ENCODE measurements at regions not wholly inside any gene's neighbourhood (a gene's known extent, or its start where the extent isn't known, plus 50 kb on each side); places are given as distances from the start of the nearest gene placed in this dataset.
"Not testable (repeated sequence)": the region's sequence is repeated elsewhere in the genome, so short reads cannot be mapped to it uniquely, and the experiment has no call there.

DNA sequence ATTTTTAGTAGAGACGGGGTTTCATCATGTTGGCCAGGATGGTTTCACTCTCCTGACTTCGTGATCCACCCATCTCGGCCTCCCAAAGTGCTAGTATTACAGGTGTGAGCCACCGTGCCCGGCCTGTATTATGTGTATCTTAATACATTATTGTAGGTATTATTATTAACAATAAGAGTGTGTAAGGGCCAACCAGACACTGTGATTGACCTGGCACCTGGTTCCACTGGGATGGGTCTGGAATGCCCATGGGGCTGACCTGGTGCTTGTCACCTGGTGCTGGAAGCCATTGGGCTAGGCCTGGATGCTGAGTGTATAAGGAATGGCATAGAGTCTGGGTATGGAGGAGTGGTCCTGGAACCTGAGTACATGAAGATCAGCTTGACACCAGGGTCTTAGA is 906.9 kb upstream of the TMEFF2 start:
- ATAC-seq (no peak), DNase-seq (peak in 1 of 4 donors; percentile 15)
- Histone ChIP-seq H3K36me3 (no peaks in the 10 kb centered on the region), H3K4me1 (no peaks in the 10 kb centered on the region), H3K27me3 (no peaks in the 10 kb centered on the region), H3K27ac (no peak overlapping the region), H3K9me3 (no peaks in the 10 kb centered on the region), H3K4me3 (no peak overlapping the region)
- TF ChIP-seq, protein P1, sequence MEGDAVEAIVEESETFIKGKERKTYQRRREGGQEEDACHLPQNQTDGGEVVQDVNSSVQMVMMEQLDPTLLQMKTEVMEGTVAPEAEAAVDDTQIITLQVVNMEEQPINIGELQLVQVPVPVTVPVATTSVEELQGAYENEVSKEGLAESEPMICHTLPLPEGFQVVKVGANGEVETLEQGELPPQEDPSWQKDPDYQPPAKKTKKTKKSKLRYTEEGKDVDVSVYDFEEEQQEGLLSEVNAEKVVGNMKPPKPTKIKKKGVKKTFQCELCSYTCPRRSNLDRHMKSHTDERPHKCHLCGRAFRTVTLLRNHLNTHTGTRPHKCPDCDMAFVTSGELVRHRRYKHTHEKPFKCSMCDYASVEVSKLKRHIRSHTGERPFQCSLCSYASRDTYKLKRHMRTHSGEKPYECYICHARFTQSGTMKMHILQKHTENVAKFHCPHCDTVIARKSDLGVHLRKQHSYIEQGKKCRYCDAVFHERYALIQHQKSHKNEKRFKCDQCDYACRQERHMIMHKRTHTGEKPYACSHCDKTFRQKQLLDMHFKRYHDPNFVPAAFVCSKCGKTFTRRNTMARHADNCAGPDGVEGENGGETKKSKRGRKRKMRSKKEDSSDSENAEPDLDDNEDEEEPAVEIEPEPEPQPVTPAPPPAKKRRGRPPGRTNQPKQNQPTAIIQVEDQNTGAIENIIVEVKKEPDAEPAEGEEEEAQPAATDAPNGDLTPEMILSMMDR (IDR thresholded peaks at IDR 0.05), result no peak
- intact Hi-C loops (cut with DNase I), result no loop called here

DNA sequence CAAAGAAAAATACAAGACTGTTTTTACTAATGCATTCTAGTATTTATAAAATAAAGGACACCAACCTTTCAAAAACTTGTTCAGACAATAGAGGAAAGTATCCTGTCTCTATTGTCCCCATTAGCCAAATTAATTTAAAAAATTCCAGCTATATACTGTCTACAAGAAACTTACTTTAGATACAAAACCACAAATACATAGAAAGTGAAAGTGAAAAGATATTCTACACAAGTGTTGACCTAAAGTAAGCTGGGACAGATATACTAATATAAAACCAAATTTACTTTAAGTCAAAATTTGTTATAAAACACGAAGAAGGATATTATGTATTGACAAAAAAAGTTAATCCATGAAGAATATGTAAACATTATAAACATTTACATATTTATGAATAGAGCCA is 893.3 kb upstream of the TMEFF2 start:
- H3K4me3 ChIP-seq, result no peak overlapping the region
- H3K27me3 ChIP-seq, result no peaks in the 10 kb centered on the region
- ATAC-seq (no peak), DNase-seq (no peak)
- TF ChIP-seq, protein P1 (IDR thresholded peaks at IDR 0.05), result no peak
- no peak overlapping the region for H3K27ac ChIP-seq
- no peaks in the 10 kb centered on the region for H3K9me3 ChIP-seq
- no peaks in the 10 kb centered on the region for H3K4me1 ChIP-seq
- intact Hi-C loops (cut with DNase I), result no loop called here
- no peaks in the 10 kb centered on the region for H3K36me3 ChIP-seq

DNA sequence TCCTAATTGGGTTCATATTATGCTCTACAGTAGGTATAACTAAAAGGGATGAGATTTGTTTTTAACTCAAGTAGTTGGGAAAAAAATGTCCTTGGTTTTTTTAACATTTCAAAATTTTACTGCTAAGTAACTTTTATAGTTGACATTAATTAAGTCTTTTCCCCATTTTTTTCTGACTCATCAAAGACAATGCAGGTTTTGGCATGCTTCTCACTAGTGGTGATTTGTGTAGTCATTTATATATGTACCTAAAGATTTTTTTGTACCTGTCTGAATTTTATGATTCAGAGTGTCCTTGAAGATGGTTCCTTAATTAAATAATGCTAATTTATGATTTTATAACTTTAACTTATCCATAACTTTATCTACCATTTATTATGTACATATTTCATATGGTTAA is 882.3 kb upstream of the TMEFF2 start:
- no peak for DNase-seq
- TF ChIP-seq, protein P1 (IDR thresholded peaks at IDR 0.05), result no peak
- intact Hi-C loops (cut with DNase I), result no loop called here
- no peaks in the 10 kb centered on the region for H3K27me3 ChIP-seq
- no peaks in the 10 kb centered on the region for H3K4me1 ChIP-seq
- no peak for ATAC-seq
- no peaks in the 10 kb centered on the region for H3K9me3 ChIP-seq
- no peak overlapping the region for H3K27ac ChIP-seq
- H3K4me3 ChIP-seq, result no peak overlapping the region
- no peaks in the 10 kb centered on the region for H3K36me3 ChIP-seq

DNA sequence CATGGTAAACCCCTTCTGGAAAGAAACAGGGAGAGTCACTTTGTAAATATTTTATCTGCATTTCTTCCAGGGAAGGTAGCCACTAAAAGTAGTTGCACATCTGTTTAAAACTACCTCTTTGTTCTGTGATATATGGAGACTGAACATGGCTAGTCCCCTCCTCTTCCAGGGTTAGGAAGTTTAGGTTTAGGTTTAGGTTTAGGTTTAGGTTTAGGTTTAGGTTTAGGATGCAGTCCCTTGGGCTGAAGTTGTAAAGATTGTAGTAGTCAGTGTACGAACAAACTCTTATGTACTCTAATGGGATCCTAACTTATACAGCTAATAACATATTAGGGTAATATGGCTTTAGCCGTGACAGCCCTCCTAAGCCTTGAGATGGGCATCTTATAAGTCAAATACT is 880.2 kb upstream of the TMEFF2 start:
- DNase-seq, result no peak
- Histone ChIP-seq H3K27me3 (no peaks in the 10 kb centered on the region), H3K27ac (no peak overlapping the region), H3K4me3 (no peak overlapping the region), H3K4me1 (no peaks in the 10 kb centered on the region), H3K36me3 (no peaks in the 10 kb centered on the region), H3K9me3 (peaks cover 0 to 10% of the 10 kb centered on the region in 2 donors)
- intact Hi-C loops (cut with DNase I), result no loop called here
- TF ChIP-seq, protein P1 (IDR thresholded peaks at IDR 0.05), result no peak
- no peak for ATAC-seq

DNA sequence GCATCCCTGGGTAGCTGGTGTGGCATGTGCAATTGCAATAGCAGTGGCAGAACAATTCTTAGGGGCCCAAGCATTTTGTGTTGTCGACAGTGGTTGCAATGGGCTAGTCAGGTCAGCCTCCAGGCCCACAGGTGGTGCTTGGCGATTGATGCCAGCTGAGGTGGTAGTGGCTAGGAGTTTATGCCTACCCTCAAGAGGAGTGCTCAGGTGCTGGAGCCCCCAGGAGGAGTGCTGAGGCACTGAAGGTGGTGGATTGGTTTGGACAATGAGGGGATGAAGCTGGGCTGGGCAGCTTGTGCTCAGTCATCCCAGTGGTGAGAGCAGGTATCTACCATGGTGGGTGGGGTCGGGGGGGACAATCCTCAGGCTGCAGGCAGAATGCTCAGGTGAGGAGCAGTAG is 877.9 kb upstream of the TMEFF2 start:
- no peak for ATAC-seq
- intact Hi-C loops (cut with DNase I), result no loop called here
- Histone ChIP-seq H3K4me3 (no peak overlapping the region), H3K36me3 (no peaks in the 10 kb centered on the region), H3K9me3 (peaks cover 0 to 10% of the 10 kb centered on the region in 2 donors), H3K27ac (no peak overlapping the region), H3K4me1 (no peaks in the 10 kb centered on the region), H3K27me3 (no peaks in the 10 kb centered on the region)
- TF ChIP-seq, protein P1 (IDR thresholded peaks at IDR 0.05), result no peak
- peak in 1 of 4 donors; percentile 14 for DNase-seq

DNA sequence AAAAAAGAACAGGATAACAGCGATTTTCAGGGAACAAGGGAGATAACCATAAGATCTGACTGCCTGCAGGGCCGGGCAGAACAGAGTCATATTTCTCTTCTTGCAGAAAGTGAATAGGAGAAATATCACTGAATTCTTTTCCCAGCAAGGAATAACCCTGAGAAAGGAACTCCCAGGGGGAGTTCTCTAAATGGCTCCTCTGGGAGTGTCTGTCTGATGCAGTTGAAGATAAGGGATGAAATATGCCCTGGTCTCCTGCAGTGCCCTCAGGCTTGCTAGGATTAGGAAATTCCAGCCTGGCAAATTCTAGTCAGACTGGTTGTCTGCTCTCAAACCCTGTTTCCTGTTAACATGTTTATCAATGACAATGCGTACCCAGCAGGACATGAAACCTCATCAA is 830.8 kb upstream of the TMEFF2 start:
- H3K9me3 ChIP-seq, result peaks cover 3 to 30% of the 10 kb centered on the region in 2 donors
- DNase-seq; H3K4me1 ChIP-seq; H3K36me3 ChIP-seq; intact Hi-C loops (cut with DNase I); H3K4me3 ChIP-seq; H3K27me3 ChIP-seq; H3K27ac ChIP-seq; ATAC-seq: not testable (repeated sequence)

All from left lung (tissue), 4 donors.